Fibroblast of skin of scalp (primary cell): ENCODE measurements at regions not wholly inside any gene's neighbourhood (a gene's known extent, or its start where the extent isn't known, plus 50 kb on each side); places are given as distances from the start of the nearest gene placed in this dataset.
"Not testable (repeated sequence)": the region's sequence is repeated elsewhere in the genome, so short reads cannot be mapped to it uniquely, and the experiment has no call there.

Experiments used
- DNase-seq: peaks from one replicate; pipeline ENCODE4 v3.0.0-alpha.2; 2013

DNA sequence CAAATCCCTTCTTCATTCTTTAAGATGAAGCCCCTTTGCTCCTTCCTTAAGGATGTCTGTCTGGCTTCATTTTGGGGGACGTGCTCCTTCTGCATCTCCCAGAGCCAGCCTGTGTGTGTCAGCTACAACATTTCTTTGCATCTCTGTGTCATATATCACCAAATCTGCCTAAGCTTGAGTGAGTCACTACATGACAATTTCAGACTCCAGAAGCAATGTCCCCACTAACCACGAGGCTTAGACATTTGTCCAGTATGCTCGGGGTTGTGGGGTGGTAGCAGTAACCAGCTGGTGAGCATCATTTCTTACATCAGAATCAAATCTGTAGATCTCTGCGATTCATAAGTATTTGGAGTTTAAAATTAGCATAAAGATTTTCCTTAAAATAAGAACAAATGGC, 54.1 kb upstream of the USP14 start:
- peak; percentile 82 for DNase-seq

DNA sequence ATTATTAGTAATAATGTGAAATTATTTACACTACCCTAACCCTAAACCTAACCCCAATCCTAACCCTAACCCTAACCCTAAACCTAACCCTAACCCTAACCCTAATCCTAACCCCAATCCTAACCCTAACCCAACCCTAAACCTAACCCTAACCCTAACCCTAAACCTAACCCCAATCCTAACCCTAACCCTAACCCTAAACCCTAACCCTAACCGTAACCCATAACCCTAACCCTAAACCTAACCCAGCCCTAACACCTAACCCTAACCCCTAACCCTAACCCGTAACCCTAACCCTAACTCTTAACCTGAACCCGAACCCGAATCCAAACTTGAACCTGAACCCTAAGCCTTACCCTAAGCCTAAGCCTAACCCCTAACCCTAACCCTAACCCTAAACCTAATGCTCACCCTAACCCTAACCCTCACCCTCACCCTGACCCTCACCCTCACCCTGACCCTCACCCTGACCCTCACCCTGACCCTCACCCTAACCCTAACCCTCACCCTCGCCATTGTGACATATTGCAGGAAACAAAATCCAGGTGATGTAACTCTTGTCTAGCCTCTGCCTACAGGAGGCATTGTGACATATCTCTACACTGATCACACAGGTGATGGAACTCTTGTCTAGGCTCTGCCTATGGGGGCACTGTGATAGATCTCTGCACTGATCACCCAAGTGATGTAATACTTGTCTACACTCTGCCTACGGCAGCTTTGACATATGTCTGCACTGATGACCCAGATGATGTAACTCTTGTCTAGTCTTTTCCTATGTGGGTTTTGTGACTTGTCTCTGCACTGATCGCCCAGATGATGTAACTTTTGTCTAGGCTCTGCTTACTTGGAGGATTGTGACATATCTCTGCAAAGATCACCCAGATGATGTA, 53.0 kb upstream of the USP14 start:
- peak; percentile 66 for DNase-seq

GRCh38 chr18:106054-106851, 52.1 kb upstream of the USP14 start:
- DNase-seq = not testable (repeated sequence)

DNA sequence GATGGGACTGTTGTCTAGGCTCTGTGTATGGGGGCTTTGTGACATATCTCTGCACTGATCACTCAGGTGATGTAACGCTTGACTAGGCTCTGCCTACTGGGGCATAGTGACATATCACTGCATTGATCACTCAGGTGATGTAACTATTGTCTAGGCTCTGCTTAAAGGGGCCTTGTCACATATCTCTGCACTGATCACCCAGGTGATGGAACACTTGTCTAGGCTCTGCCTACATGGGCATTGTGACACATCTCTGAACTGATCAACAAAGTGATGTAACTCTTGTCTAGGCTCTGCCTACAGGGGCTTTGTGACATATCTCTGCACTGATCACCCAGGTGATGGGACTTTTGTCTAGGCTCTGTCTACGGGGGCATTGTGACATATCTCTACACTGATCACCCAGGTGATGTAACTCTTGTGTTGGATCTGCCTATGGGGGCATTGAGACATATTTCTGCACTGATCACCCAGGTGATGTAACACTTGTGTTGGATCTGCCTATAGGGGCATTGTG, 51.4 kb upstream of the USP14 start:
- not testable (repeated sequence) for DNase-seq

- DNase-seq = peak; percentile 12
These were observed 50.9 kb upstream of the USP14 start for GRCh38 chr18:107464-107863.

DNA sequence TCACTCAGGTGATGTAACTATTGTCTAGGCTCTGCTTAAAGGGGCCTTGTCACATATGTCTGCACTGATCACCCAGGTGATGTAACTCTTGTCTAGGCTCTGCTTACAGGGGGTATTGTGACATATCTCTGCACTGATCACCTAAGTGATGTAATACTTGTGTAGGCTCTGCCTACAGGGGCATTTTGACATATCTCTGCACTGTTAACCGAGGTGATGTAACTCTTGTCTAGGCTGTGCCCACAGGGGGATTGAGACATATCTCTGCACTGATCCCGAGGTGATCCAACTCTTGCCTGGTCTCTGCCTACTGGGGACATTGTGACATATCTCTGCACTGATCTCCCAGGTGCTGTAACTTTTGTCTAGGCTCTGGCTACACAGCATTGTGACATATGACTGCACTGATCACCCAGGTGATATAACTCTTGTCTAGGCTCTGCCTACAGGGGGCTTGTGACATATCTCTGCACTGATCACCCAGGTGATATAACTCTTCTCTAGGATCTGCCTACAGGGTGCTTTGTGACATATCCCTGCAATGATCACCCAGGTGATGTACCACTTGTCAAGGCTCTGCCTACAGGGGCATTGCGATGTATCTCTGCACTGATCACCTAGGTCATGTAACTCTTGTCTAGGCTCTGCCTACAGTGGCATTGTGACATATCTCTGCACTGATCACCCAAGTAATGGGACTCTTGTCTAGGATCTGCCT, 50.3 kb upstream of the USP14 start:
- not testable (repeated sequence) for DNase-seq
